Activated CD4-positive, alpha-beta T cell treated with anti-CD3 and anti-CD28 coated beads, Interleukin-2, amount 10 ng/mL, durations not matched to agents 24 days and 14 days (primary cell): ENCODE measurements at regions not wholly inside any gene's neighbourhood (a gene's known extent, or its start where the extent isn't known, plus 50 kb on each side); places are given as distances from the start of the nearest gene placed in this dataset.

Experiments used
- DNase-seq: peaks from one replicate; pipeline ENCODE4 v3.0.0; 2022
- H3K27ac Mint-ChIP-seq: one replicate; pipeline ENCODE4 v1.8.0; 2022; ENCODE audit warnings: mild to moderate bottlenecking, mixed read lengths
- H3K27me3 Mint-ChIP-seq: one replicate; pipeline ENCODE4 v1.8.0; 2022; ENCODE audit warnings: mixed read lengths
- H3K36me3 Mint-ChIP-seq: one replicate; pipeline ENCODE4 v1.8.0; 2022; ENCODE audit warnings: low read depth, mild to moderate bottlenecking, mixed read lengths
- H3K4me1 Mint-ChIP-seq: one replicate; pipeline ENCODE4 v1.8.0; 2021; ENCODE audit warnings: mixed read lengths
- H3K4me3 Mint-ChIP-seq: one replicate; pipeline ENCODE4 v1.8.0; 2022; ENCODE audit warnings: mild to moderate bottlenecking, moderate library complexity, mixed read lengths
- H3K9me3 Mint-ChIP-seq: one replicate; pipeline ENCODE4 v1.8.0; 2021; ENCODE audit warnings: mixed read lengths
- intact Hi-C: fragments of 100-400 bp; cut with micrococcal nuclease; formaldehyde crosslinking; loops from one replicate; pipeline ENCODE4 v1.15.1; 2023

DNA sequence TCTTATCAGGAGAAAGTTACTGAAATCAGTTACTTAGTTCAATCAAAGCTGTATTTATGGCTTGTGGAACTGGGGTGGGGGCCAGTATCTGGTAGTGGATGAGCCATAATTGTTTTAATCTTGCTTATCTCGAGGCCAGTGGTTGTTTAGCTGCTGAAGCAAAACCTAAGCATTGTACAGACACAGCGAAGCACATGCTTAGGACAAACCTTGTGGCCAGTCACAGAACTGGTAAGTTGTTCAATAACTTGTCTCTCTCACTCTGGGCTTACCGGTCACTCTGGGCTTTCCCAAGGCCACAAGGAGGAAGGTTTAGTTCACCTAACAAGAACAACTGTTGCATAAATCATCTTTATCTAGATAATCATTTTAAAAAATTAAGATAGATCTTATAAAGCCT is 296.6 kb upstream of the NETO1 start:
- no peak for DNase-seq
- H3K27me3 Mint-ChIP-seq: no peaks in the 10 kb centered on the region
- no peak overlapping the region for H3K27ac Mint-ChIP-seq
- H3K9me3 Mint-ChIP-seq: no peaks in the 10 kb centered on the region
- H3K36me3 Mint-ChIP-seq: no peaks in the 10 kb centered on the region
- H3K4me3 Mint-ChIP-seq: no peak overlapping the region
- no peaks in the 10 kb centered on the region for H3K4me1 Mint-ChIP-seq
- intact Hi-C loops: no loop called here

DNA sequence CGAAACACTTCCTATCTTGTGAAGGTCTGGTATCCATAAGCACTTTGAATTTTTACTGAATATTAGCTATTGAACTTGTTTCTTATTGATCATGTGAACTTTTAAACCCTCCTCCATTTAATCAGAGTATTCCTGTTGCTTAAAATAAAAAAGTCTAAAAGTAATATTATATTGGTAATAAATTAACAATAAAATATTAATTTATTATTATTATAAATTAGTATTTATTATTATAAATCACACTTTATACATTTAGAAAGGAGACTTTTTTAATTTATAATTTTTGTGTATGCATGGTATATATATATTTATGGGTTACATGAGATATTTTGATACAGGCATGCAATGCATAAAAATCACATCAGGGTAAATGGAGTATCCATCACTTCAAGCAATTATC is 295.4 kb upstream of the NETO1 start:
- H3K27ac Mint-ChIP-seq: no peak overlapping the region
- H3K4me3 Mint-ChIP-seq: no peak overlapping the region
- H3K36me3 Mint-ChIP-seq: no peaks in the 10 kb centered on the region
- no peaks in the 10 kb centered on the region for H3K4me1 Mint-ChIP-seq
- no peak for DNase-seq
- no peaks in the 10 kb centered on the region for H3K27me3 Mint-ChIP-seq
- intact Hi-C loops: no loop called here
- no peaks in the 10 kb centered on the region for H3K9me3 Mint-ChIP-seq

DNA sequence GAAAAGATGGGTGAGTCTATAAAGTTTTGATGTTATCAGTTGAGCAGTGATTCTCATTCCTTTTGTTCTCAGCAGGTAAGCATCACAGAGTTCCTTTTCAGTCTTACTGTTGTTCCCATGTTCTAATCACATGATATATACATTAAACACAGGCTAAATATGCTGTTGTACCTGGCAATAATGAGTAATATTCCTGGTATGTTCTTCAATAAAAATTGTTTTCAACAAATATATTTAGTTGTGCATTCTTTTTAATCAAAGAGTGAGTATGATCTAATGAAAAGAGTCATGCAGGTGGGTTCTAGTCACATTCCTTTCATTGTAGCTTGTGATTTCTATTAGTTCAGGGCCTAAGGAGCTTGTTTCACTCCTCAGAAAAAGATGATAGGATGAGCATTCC is 288.3 kb upstream of the NETO1 start:
- H3K36me3 Mint-ChIP-seq: no peaks in the 10 kb centered on the region
- H3K4me1 Mint-ChIP-seq: no peaks in the 10 kb centered on the region
- H3K27me3 Mint-ChIP-seq: no peaks in the 10 kb centered on the region
- H3K4me3 Mint-ChIP-seq: no peak overlapping the region
- no peak for DNase-seq
- intact Hi-C loops: no loop called here
- H3K9me3 Mint-ChIP-seq: no peaks in the 10 kb centered on the region
- H3K27ac Mint-ChIP-seq: no peak overlapping the region

DNA sequence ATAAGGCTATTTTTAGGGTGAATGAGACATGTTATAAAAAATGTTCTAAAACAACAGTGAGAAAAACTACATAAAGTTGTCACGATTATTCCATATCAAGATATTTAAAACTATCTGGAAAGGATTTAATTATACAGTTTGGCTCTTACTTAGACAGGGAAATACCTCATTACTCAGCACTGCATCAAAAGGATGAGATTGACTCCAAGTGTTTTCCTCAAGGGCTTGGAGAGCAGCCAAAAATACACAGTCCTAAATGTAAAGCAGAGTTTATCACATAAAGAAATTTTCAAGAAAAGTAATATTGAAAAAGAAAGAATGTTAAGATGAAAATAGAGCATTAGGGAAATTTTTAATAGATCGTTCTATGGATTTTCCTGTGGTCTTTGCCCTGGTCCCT is 285.5 kb upstream of the NETO1 start:
- Mint-ChIP-seq H3K27me3 (no peaks in the 10 kb centered on the region), H3K36me3 (no peaks in the 10 kb centered on the region), H3K27ac (no peak overlapping the region), H3K4me1 (no peaks in the 10 kb centered on the region), H3K4me3 (no peak overlapping the region), H3K9me3 (no peaks in the 10 kb centered on the region)
- intact Hi-C loops: no loop called here
- DNase-seq: no peak

DNA sequence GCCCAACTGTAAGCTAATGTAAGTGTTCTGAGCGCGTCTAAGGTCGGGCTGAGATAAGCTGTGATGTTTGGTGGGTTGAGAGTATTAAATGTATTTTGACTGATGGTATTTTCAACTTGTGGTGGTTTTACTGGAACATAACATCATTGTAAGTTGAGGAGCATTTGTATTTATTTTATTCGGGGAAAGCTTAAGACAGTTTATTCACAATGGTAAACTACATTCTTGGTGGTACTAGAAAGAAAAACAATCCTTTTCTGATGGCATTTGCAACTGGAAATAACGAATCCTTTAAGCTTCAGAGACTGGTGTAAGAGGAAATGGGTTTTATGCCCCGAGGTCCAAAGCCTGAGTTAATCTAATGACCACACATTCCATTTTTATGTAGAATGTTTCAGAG is 283.3 kb upstream of the NETO1 start:
- no peaks in the 10 kb centered on the region for H3K27me3 Mint-ChIP-seq
- H3K4me3 Mint-ChIP-seq: no peak overlapping the region
- H3K27ac Mint-ChIP-seq: no peak overlapping the region
- DNase-seq: no peak
- no peaks in the 10 kb centered on the region for H3K9me3 Mint-ChIP-seq
- no peaks in the 10 kb centered on the region for H3K4me1 Mint-ChIP-seq
- no peaks in the 10 kb centered on the region for H3K36me3 Mint-ChIP-seq
- intact Hi-C loops: no loop called here

DNA sequence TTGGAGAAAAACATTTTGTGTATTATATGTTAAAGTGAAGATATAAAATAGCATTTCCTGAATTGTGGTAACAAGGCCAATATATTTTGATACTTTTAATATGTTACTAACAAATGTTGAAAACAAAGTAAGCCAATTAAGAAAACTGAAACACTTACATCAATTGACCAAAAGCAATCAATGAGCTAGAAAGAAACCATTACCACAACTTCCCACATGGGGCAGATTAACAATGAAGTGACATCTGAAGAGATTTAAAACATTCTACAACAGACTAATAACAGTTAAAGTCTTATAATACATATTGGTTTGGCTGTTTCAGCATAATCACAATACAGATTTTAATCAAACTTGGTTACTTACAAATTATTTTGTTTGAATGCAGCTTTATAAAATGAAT is 282.4 kb upstream of the NETO1 start:
- intact Hi-C loops: no loop called here
- no peak overlapping the region for H3K27ac Mint-ChIP-seq
- no peaks in the 10 kb centered on the region for H3K4me1 Mint-ChIP-seq
- H3K9me3 Mint-ChIP-seq: no peaks in the 10 kb centered on the region
- no peaks in the 10 kb centered on the region for H3K27me3 Mint-ChIP-seq
- H3K4me3 Mint-ChIP-seq: no peak overlapping the region
- DNase-seq: no peak
- H3K36me3 Mint-ChIP-seq: no peaks in the 10 kb centered on the region

DNA sequence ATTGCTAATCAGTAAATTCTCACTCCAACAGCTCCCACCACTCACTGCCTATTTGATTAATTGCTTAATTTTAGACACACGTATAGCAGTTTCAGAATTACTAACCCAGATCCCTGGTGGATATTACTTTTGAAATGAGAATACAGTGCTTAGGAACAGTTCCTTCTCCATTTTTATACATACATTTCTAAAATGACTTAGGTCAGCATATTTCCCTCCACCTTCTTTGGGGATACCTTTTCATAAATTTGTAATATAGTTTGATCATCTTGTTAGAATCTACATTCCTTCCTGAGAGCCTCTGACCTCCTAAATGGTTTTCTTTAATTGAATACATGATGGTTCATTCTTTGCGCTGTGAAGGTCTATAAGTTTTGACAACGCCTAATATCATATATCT is 279.8 kb upstream of the NETO1 start:
- H3K4me3 Mint-ChIP-seq: no peak overlapping the region
- intact Hi-C loops: no loop called here
- H3K9me3 Mint-ChIP-seq: no peaks in the 10 kb centered on the region
- no peaks in the 10 kb centered on the region for H3K27me3 Mint-ChIP-seq
- no peaks in the 10 kb centered on the region for H3K4me1 Mint-ChIP-seq
- no peaks in the 10 kb centered on the region for H3K36me3 Mint-ChIP-seq
- no peak for DNase-seq
- H3K27ac Mint-ChIP-seq: no peak overlapping the region

DNA sequence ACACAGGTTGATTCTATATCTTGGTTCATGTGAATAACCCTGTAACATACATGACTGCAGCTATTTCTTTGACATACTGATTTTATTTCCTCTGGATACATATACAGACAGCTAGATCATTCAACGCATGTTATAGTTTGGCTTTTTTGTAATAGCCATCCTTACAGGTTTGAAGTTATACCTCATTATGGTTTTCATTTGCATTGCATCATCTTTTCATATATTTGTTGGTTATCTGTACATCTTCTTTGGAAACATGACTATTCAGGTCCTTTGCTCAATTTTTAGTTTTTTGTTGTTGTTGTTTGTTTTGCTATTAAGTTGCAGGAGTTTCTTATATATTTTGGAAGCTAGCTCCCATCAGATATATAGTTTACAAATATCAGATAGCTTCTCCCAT is 276.2 kb upstream of the NETO1 start:
- no peaks in the 10 kb centered on the region for H3K9me3 Mint-ChIP-seq
- no peaks in the 10 kb centered on the region for H3K27me3 Mint-ChIP-seq
- no peak for DNase-seq
- H3K4me1 Mint-ChIP-seq: no peaks in the 10 kb centered on the region
- H3K4me3 Mint-ChIP-seq: no peak overlapping the region
- intact Hi-C loops: no loop called here
- H3K36me3 Mint-ChIP-seq: no peaks in the 10 kb centered on the region
- H3K27ac Mint-ChIP-seq: no peak overlapping the region

DNA sequence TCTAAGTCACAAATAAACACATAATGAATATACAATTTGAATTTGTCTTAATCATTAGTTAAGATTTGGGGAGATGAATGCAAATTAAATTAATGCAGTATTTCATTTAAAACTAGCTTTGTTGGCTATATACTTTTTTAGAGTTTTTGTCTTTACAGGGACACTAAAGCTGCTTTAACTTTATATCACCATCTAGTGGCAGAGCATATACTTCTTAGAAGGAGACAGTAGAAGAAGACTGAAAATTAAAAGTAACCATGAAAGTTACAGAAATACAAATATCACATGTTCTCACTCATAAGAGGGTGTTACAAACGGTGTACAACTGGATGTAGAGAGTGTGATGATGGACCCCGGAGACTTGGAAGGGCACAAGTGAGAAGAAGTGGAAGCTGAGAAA is 268.3 kb upstream of the NETO1 start:
- no peak overlapping the region for H3K4me3 Mint-ChIP-seq

DNA sequence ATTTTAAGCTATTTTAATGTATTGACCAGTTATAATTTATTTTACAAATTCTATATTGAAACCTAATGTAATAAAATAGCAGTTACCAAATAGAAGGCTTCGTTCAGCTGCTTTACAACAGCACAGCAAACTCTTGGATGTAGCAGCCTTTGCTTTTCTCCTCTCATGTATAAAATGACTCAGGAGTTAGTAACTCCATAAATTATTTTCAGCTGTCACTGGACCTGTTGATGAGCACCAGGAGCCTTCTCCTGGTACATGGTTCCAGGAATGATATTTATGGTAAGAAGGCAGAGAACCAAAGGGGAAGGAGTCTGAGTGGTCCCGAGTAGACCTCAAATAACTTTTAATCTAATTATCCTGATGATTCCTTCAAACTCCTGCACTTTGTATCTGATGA is 256.4 kb upstream of the NETO1 start:
- intact Hi-C loops: no loop called here

More for the DNA sequence above, 268.3 kb upstream of the NETO1 start:
- Mint-ChIP-seq H3K9me3 (no peaks in the 10 kb centered on the region), H3K27me3 (no peaks in the 10 kb centered on the region), H3K36me3 (no peaks in the 10 kb centered on the region), H3K4me1 (no peaks in the 10 kb centered on the region), H3K27ac (no peak overlapping the region)
- DNase-seq: no peak
- intact Hi-C loops: no loop called here

DNA sequence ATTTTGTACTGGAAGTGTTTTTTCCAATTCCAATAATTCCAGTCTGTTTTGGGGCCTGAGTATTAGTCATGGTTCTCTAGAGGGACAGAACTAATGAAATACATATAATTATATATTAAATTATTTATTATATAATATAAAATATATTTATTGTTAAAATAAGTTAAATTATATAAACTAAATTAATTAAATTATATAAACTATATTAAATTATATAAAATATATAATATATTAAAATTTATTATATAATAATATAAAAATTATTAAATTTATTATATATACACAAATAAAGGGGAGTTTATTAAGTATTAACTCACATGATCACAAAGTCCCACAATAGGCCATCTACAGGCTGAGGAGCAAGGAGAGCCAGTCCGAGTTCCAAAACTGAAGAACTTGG is 253.4 kb upstream of the NETO1 start:
- no peak overlapping the region for H3K4me3 Mint-ChIP-seq
- no peak overlapping the region for H3K27ac Mint-ChIP-seq
- no peaks in the 10 kb centered on the region for H3K4me1 Mint-ChIP-seq
- no peaks in the 10 kb centered on the region for H3K27me3 Mint-ChIP-seq
- H3K9me3 Mint-ChIP-seq: no peaks in the 10 kb centered on the region
- no peak for DNase-seq
- intact Hi-C loops: no loop called here
- no peaks in the 10 kb centered on the region for H3K36me3 Mint-ChIP-seq

More for the DNA sequence above, 256.4 kb upstream of the NETO1 start:
- no peak overlapping the region for H3K27ac Mint-ChIP-seq
- no peaks in the 10 kb centered on the region for H3K36me3 Mint-ChIP-seq
- H3K4me3 Mint-ChIP-seq: no peak overlapping the region
- no peak for DNase-seq
- H3K27me3 Mint-ChIP-seq: no peaks in the 10 kb centered on the region
- no peaks in the 10 kb centered on the region for H3K9me3 Mint-ChIP-seq
- H3K4me1 Mint-ChIP-seq: no peaks in the 10 kb centered on the region

DNA sequence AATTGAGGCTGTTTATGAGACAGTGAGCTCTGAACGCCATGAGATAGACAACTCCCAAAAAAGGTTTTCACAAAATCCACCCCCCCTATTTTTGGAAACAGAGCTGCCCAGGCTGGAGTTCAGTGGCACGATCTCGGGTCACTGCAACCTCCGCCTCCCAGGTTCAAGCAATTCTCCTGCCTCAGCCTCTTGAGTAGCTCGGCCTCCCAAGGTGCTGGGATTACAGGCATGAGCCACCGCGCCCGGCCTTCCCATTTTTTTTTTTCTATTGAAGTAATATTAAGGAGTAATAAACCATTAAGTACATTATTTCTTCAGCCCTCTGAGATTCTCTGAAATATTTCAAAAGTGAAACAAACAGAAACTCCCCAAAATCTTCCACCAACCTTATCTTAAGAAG is 252.8 kb upstream of the NETO1 start:
- no peaks in the 10 kb centered on the region for H3K36me3 Mint-ChIP-seq
- no peak overlapping the region for H3K4me3 Mint-ChIP-seq
- no peaks in the 10 kb centered on the region for H3K9me3 Mint-ChIP-seq
- no peak for DNase-seq
- H3K4me1 Mint-ChIP-seq: no peaks in the 10 kb centered on the region
- intact Hi-C loops: no loop called here
- H3K27me3 Mint-ChIP-seq: no peaks in the 10 kb centered on the region
- H3K27ac Mint-ChIP-seq: no peak overlapping the region

DNA sequence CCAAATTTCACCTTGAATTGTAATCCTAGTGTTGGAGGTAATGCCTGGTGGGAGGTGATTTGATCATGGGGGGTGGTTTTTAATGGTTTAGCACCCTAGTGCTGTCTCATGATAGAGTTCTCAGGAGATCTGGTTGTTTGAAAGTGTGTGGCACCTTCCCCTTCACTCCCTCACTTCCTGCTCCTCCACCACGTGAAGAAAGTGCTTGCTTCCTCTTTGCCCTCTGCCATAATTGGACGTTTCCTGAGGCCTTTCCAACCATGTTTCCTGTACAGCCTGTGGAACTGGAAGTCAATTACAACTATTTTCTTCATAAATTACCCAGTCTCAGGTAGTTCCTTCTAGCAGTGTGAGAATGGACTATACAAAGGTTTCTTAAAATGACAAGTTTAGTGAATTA is 251.8 kb upstream of the NETO1 start:
- Mint-ChIP-seq H3K27me3 (no peaks in the 10 kb centered on the region), H3K27ac (no peak overlapping the region), H3K4me1 (no peaks in the 10 kb centered on the region), H3K36me3 (no peaks in the 10 kb centered on the region), H3K4me3 (no peak overlapping the region), H3K9me3 (no peaks in the 10 kb centered on the region)
- no peak for DNase-seq
- intact Hi-C loops: no loop called here

DNA sequence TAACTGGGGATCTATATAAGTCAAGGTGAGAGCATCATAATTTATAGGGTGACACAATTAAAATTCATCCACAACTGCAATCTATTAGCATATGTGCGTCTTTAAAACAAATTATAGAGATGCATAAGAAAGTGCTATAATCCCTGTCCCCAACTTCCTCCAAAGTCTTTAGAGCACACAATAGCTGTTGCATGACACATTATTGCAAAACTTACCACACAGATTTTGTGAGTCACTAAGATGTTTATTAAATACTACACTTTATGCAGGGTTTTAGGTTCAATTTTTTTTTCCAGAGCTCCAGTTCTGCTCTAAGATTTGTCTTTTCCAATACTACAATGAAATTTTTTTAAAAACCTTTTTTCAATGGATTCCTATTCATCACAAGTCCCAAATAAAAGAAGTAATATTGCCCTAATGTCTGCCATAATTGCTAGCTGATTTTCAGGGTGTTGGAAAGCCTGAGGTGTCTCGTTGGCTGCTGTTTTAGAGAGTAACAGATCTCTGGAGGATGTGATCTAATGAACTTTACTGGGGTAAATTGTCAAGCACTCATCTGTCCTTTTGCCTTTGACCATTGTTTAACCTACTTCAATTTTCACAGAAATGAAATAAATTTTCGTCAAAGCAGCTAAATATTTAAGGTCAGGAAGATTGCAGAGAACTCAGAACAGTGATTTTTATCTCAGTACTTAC is 250.5 kb upstream of the NETO1 start:
- intact Hi-C loops: no loop called here
- no peaks in the 10 kb centered on the region for H3K9me3 Mint-ChIP-seq
- H3K4me1 Mint-ChIP-seq: no peaks in the 10 kb centered on the region
- no peak overlapping the region for H3K27ac Mint-ChIP-seq
- no peaks in the 10 kb centered on the region for H3K27me3 Mint-ChIP-seq
- DNase-seq: no peak
- H3K36me3 Mint-ChIP-seq: no peaks in the 10 kb centered on the region
- H3K4me3 Mint-ChIP-seq: no peak overlapping the region

DNA sequence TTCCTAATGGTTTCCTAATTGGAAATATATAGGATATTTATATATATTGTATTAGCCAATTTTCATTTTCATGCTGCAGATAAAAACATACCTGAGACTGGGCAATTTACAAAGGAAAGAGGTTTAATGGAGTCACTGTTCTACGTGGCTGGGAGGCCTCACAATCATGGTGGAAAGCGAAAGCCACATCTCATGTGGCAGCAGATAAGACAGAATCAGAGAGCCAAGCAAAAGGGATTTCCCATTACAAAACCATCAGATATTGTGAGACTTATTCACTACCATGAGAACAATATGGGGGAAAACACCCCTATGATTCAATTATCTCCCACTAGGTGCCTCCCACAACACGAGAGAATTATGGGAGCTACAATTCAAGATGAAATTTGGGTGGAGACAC is 242.5 kb upstream of the NETO1 start:
- Mint-ChIP-seq H3K36me3 (no peaks in the 10 kb centered on the region), H3K27me3 (no peaks in the 10 kb centered on the region), H3K4me1 (no peaks in the 10 kb centered on the region)

More for the DNA sequence above, 242.5 kb upstream of the NETO1 start:
- H3K27ac Mint-ChIP-seq: no peak overlapping the region
- no peaks in the 10 kb centered on the region for H3K9me3 Mint-ChIP-seq
- no peak overlapping the region for H3K4me3 Mint-ChIP-seq
- intact Hi-C loops: no loop called here
- DNase-seq: no peak
